ENCODE measurements at regions not wholly inside any gene's neighbourhood (a gene's known extent, or its start where the extent isn't known, plus 50 kb on each side); places are given as distances from the start of the nearest gene placed in this dataset.

GRCh38 chr10:60578217-60578616 is 188.5 kb upstream of the ANK3 start:
- Histone ChIP-seq H3K4me3 (no peak overlapping the region), H3K4me1 (peaks cover 0 to 16% (median 2%) of the 10 kb centered on the region in 12 donors), H3K27me3 (no peaks in the 10 kb centered on the region), H3K36me3 (no peaks in the 10 kb centered on the region), H3K27ac (no peak overlapping the region), H3K9me3 (no peaks in the 10 kb centered on the region)
- no peak for TF ChIP-seq CTCF (IDR thresholded peaks at IDR 0.05)
- no peak for DNase-seq
- intact Hi-C loops (cut with DNase I), result no loop called here
- ATAC-seq, result no peak

- 20 to 26% (median 21%) methylated on average over 6 of the region's 6 CpGs for WGBS, 4 donors
- intact Hi-C loops (cut with DNase I), result no loop called here
- no peak for DNase-seq
These were observed 186.7 kb upstream of the ANK3 start for GRCh38 chr10:60576130-60577069.

GRCh38 chr10:60575105-60575504 is 185.4 kb upstream of the ANK3 start:
- no peak overlapping the region for H3K27ac ChIP-seq
- ATAC-seq (no peak), DNase-seq (no peak)
- H3K4me3 ChIP-seq, result no peak overlapping the region
- H3K9me3 ChIP-seq, result no peaks in the 10 kb centered on the region
- peaks cover 0 to 29% (median 2%) of the 10 kb centered on the region in 12 donors for H3K4me1 ChIP-seq
- H3K36me3 ChIP-seq, result no peaks in the 10 kb centered on the region
- TF ChIP-seq CTCF (IDR thresholded peaks at IDR 0.05) (no peak), POLR2A (IDR thresholded peaks at IDR 0.05) (no peak)
- 86 to 91% (median 89%) methylated on average over 6 of the region's 6 CpGs for WGBS, 4 donors
- intact Hi-C loops (cut with DNase I), result no loop called here
- H3K27me3 ChIP-seq, result no peaks in the 10 kb centered on the region

More at GRCh38 chr10:60576130-60577069, 186.7 kb upstream of the ANK3 start:
- TF ChIP-seq POLR2A (IDR thresholded peaks at IDR 0.05), result no peak
- no peak for TF ChIP-seq CTCF (IDR thresholded peaks at IDR 0.05)
- ATAC-seq, result peak; percentile 33 to 78 (median 62)
- peak overlapping the region in 10 of 12 donors; percentile 4 to 40 (median 28) for H3K4me3 ChIP-seq
- H3K27ac ChIP-seq, result peak overlapping the region in 11 of 12 donors; percentile 6 to 63 (median 48)
- no peaks in the 10 kb centered on the region for H3K9me3 ChIP-seq
- no peaks in the 10 kb centered on the region for H3K27me3 ChIP-seq
- no peaks in the 10 kb centered on the region for H3K36me3 ChIP-seq
- H3K4me1 ChIP-seq, result peaks cover 0 to 25% (median 2%) of the 10 kb centered on the region in 12 donors

GRCh38 chr10:60574388-60574787 is 184.7 kb upstream of the ANK3 start:
- TF ChIP-seq POLR2A (IDR thresholded peaks at IDR 0.05) (no peak), CTCF (IDR thresholded peaks at IDR 0.05) (no peak)
- DNase-seq, result no peak
- WGBS, 4 donors, result 90 to 97% (median 94%) methylated on average over 4 of the region's 4 CpGs
- Histone ChIP-seq H3K36me3 (no peaks in the 10 kb centered on the region), H3K9me3 (no peaks in the 10 kb centered on the region), H3K27ac (no peak overlapping the region), H3K4me3 (no peak overlapping the region), H3K4me1 (peaks cover 0 to 29% (median 2%) of the 10 kb centered on the region in 12 donors), H3K27me3 (no peaks in the 10 kb centered on the region)
- ATAC-seq, result no peak
- intact Hi-C loops (cut with DNase I), result no loop called here

All from heart left ventricle (tissue), 16 donors.